ENCODE measurements at regions not wholly inside any gene's neighbourhood (a gene's known extent, or its start where the extent isn't known, plus 50 kb on each side); places are given as distances from the start of the nearest gene placed in this dataset.

DNA sequence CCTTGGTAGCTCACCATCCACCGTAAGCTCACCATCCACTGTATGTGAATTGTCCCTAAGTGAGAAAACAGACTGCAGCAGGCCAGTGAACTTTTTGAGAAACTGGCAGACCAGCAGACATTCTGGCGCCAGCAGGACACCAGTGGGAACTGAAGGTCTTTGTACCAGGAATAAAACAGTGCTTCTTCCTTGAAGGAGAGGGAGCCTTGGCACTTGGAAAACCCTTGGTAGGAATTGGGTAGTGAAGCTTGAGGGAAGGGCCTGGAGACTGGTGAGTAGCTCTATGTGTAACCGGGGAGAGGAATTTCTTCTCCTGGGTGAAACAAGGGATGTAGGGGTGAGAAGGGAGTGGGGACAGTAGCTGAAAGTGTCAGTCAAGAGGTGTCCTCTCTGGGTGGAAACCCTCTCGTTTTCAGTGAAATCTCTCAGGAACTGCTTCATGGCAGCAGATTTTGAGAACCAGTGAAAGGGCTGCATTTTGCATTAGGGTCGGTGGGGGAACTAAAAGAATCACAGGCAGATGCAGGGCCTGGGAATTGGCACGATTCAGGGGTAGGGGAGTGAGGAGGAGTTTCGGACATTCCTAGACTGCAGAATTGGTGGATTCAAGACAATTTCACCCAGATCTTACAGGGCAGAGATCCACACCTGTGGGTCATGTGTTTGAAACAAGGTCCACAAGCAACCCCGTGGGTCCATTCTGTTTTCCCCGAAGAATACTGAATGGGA is 131.5 kb upstream of the DLX2 start:
- TF ChIP-seq YY1 (IDR thresholded peaks at IDR 0.05; ENCODE audit: insufficient read depth, insufficient read length) (no peak), SUZ12 (IDR thresholded peaks at IDR 0.05; ENCODE audit: extremely low read depth, insufficient read depth, insufficient read length) (no peak), ZNF274 (IDR thresholded peaks at IDR 0.05; ENCODE audit: low read depth, low read length) (no peak)

All from NT2/D1 (cell line).